H1 (cell line): ENCODE measurements at regions not wholly inside any gene's neighbourhood (a gene's known extent, or its start where the extent isn't known, plus 50 kb on each side); places are given as distances from the start of the nearest gene placed in this dataset.

ENCODE experiments used
- CTCF ChIA-PET: fragments of 300-600 bp; sonication (Branson Sonifier 250); formaldehyde crosslinking; loops from one replicate; lab custom pipeline; 2021; ENCODE audit not compliant: partially characterized antibody; lab: Charles Lee
- POLR2A ChIA-PET: fragments of 300-600 bp; sonication (Branson Sonifier 250); formaldehyde crosslinking; loops from one replicate; lab custom pipeline; 2021; ENCODE audit warnings: inconsistent platforms; ENCODE audit not compliant: partially characterized antibody; lab: Charles Lee
- DNase-seq, 2 experiments: peaks; one replicate each; pipeline versions ENCODE4 v3.0.0 to v3.0.0-alpha.2; 2010 to 2022; ENCODE audit warnings: low spot score in 2 of 2, low read depth in 1 of 2, mixed read lengths in 1 of 2
- FAIRE-seq: peaks from 2 replicates; lab custom pipeline; 2011; peaks lifted over from hg19 to GRCh38; lab: Jason Lieb, UNC
- H2AFZ ChIP-seq: 2 replicates; pipeline ENCODE4 v1.8.1; 2012; ENCODE audit warnings: low read length, inconsistent platforms
- H2AK5ac ChIP-seq: 2 replicates; pipeline ENCODE4 v1.6.1; 2013; ENCODE audit warnings: low read depth, low read length
- H2BK120ac ChIP-seq: replicated peaks from 2 replicates; pipeline ENCODE3; 2013; ENCODE audit warnings: low read depth, low read length, inconsistent platforms
- H2BK12ac ChIP-seq: 2 replicates; pipeline ENCODE4 v1.6.1; 2013; ENCODE audit warnings: low read depth, low read length
- H2BK15ac ChIP-seq: 2 replicates; pipeline ENCODE4 v1.6.1; 2013; ENCODE audit warnings: low read length
- H2BK20ac ChIP-seq: 2 replicates; pipeline ENCODE4 v1.6.1; 2013; ENCODE audit warnings: low read length
- H2BK5ac ChIP-seq: 2 replicates; pipeline ENCODE4 v1.6.1; 2013; ENCODE audit warnings: low read depth, low read length
- H3K14ac ChIP-seq: 2 replicates; pipeline ENCODE4 v1.6.1; 2013; ENCODE audit warnings: inconsistent platforms; ENCODE audit not compliant: insufficient read length
- H3K18ac ChIP-seq: 2 replicates; pipeline ENCODE4 v1.6.1; 2013; ENCODE audit warnings: low read length; ENCODE audit errors: extremely low read depth
- H3K23ac ChIP-seq: 2 replicates; pipeline ENCODE4 v1.6.1; 2013; ENCODE audit warnings: inconsistent platforms; ENCODE audit not compliant: insufficient read length
- H3K23me2 ChIP-seq: 2 replicates; pipeline ENCODE4 v1.6.1; 2013; ENCODE audit warnings: low read depth, low read length
- H3K27ac ChIP-seq: 2 replicates; pipeline ENCODE4 v1.6.1; 2011; ENCODE audit warnings: low read depth, low read length, inconsistent platforms
- H3K27me3 ChIP-seq, 4 experiments: replicated peaks in 1 of 4; 1 replicate in 1 of 4; 2 replicates in 3 of 4; pipeline versions ENCODE4 v1.6.1 to v1.8.1; 2011 to 2013; ENCODE audit warnings: low read length in 3 of 4, mild to moderate bottlenecking in 3 of 4, inconsistent platforms in 2 of 4, mixed read lengths in 2 of 4, moderate library complexity in 1 of 4; ENCODE audit not compliant: control insufficient read depth in 3 of 4, insufficient read depth in 3 of 4; ENCODE audit errors: extremely low read depth in 1 of 4
- H3K36me3 ChIP-seq, 4 experiments: 2 replicates each; pipeline versions ENCODE4 v1.6.1 to v1.8.1; 2011 to 2013; ENCODE audit warnings: mild to moderate bottlenecking in 4 of 4, low read length in 3 of 4, moderate library complexity in 2 of 4, control low read depth in 1 of 4, inconsistent platforms in 1 of 4; ENCODE audit not compliant: insufficient read depth in 4 of 4, control insufficient read depth in 2 of 4
- H3K4ac ChIP-seq: replicated peaks from 2 replicates; pipeline ENCODE3; 2013; ENCODE audit warnings: low read length, low read depth, mixed read lengths, inconsistent platforms; ENCODE audit not compliant: insufficient read length
- H3K4me1 ChIP-seq, 4 experiments: replicated peaks in 1 of 4; 1 replicate in 1 of 4; 2 replicates in 3 of 4; pipeline versions ENCODE4 v1.6.1 to v1.8.1; 2011 to 2013; ENCODE audit warnings: low read length in 3 of 4, inconsistent platforms in 2 of 4, mixed read lengths in 1 of 4; ENCODE audit not compliant: insufficient read depth in 4 of 4, control insufficient read depth in 3 of 4
- H3K4me2 ChIP-seq, 2 experiments: 2 replicates each; pipeline versions ENCODE4 v1.6.1 to v1.8.1; 2011 to 2013; ENCODE audit warnings: low read depth in 2 of 2, low read length in 2 of 2, control low read depth in 1 of 2, inconsistent platforms in 1 of 2, mild to moderate bottlenecking in 1 of 2; ENCODE audit not compliant: insufficient read depth in 1 of 2
- H3K4me3 ChIP-seq, 4 experiments: fragments of 200-600, 300-600 bp in 1 of 4; sonication (generic), shearing (Covaris generic), sonication (Bioruptor Twin) in 1 of 4; 2 replicates each; pipeline versions ENCODE4 v1.5.1 to v1.8.1; 2011 to 2016; ENCODE audit warnings: low read length in 4 of 4, low read depth in 3 of 4, control low read depth in 2 of 4, inconsistent platforms in 2 of 4, mild to moderate bottlenecking in 2 of 4, mixed read lengths in 1 of 4, moderate library complexity in 1 of 4; ENCODE audit not compliant: insufficient read depth in 2 of 4; ENCODE audit errors: extremely low read depth in 1 of 4
- H3K56ac ChIP-seq: replicated peaks from 2 replicates; pipeline ENCODE3; 2013; ENCODE audit warnings: low read depth, mild to moderate bottlenecking, mixed read lengths, low read length, inconsistent platforms; ENCODE audit not compliant: insufficient read length
- H3K79me1 ChIP-seq: 2 replicates; pipeline ENCODE4 v1.6.1; 2013; ENCODE audit warnings: low read depth, low read length, control low read depth
- H3K79me2 ChIP-seq, 2 experiments: 2 replicates each; pipeline versions ENCODE4 v1.6.1 to v1.8.1; 2012 to 2013; ENCODE audit warnings: low read length in 2 of 2, mild to moderate bottlenecking in 2 of 2, inconsistent platforms in 1 of 2; ENCODE audit not compliant: insufficient read depth in 2 of 2, control insufficient read depth in 1 of 2
- H3K9ac ChIP-seq, 4 experiments: replicated peaks in 1 of 4; 1 replicate in 1 of 4; 2 replicates in 3 of 4; pipeline versions ENCODE4 v1.6.1 to v1.8.1; 2011 to 2013; ENCODE audit warnings: low read depth in 3 of 4, low read length in 3 of 4, control low read depth in 2 of 4, mild to moderate bottlenecking in 2 of 4, moderate library complexity in 2 of 4, inconsistent platforms in 1 of 4; ENCODE audit errors: extremely low read depth in 1 of 4
- H3K9me3 ChIP-seq, 2 experiments: 2 replicates each; pipeline versions ENCODE4 v1.6.1 to v1.8.1; 2012 to 2013; ENCODE audit warnings: mild to moderate bottlenecking in 2 of 2, moderate library complexity in 2 of 2, control low read depth in 1 of 2, inconsistent platforms in 1 of 2, low read depth in 1 of 2, low read length in 1 of 2, mixed read lengths in 1 of 2; ENCODE audit not compliant: insufficient read depth in 2 of 2
- H4K20me1 ChIP-seq, 2 experiments: replicated peaks in 1 of 2; 2 replicates each; pipeline versions ENCODE3 to v1.8.1; 2011 to 2013; ENCODE audit warnings: inconsistent platforms in 2 of 2, low read length in 2 of 2, mild to moderate bottlenecking in 1 of 2; ENCODE audit not compliant: insufficient read depth in 2 of 2, control insufficient read depth in 1 of 2
- H4K5ac ChIP-seq: 2 replicates; pipeline ENCODE4 v1.6.1; 2013; ENCODE audit warnings: low read length, low read depth, mixed read lengths, inconsistent platforms; ENCODE audit not compliant: insufficient read length
- H4K8ac ChIP-seq: 2 replicates; pipeline ENCODE4 v1.8.0; 2013; ENCODE audit warnings: mild to moderate bottlenecking, moderate library complexity, low read length, inconsistent platforms; ENCODE audit not compliant: insufficient read depth; ENCODE audit errors: extremely low read depth
- H4K91ac ChIP-seq: replicated peaks from 2 replicates; pipeline ENCODE3; 2013; ENCODE audit warnings: low read length, mixed read lengths, inconsistent platforms; ENCODE audit not compliant: insufficient read length
- ATF2 ChIP-seq: IDR thresholded peaks from 2 replicates; pipeline ENCODE4 v1.6.1; 2012; ENCODE audit warnings: low read length, inconsistent platforms
- KDM4A ChIP-seq: IDR thresholded peaks from one replicate; pipeline ENCODE4 v1.7.1; 2012; ENCODE audit warnings: low read depth, mild to moderate bottlenecking, moderate library complexity, low read length, inconsistent platforms; ENCODE audit not compliant: severe bottlenecking
- KDM5A ChIP-seq: fragments of 200-600 bp; IDR thresholded peaks from 2 replicates; pipeline ENCODE4 v1.7.1; 2012; ENCODE audit warnings: mild to moderate bottlenecking, low read length, inconsistent platforms, mixed read lengths
- WGBS, 2 experiments: shearing (Covaris generic) in 1 of 2; methylation state at CpG; one replicate each; pipeline versions ENCODE4 v1.1.6 to v1.1.7; 2013 to 2015; ENCODE audit warnings: low lambda C conversion rate in 2 of 2, mixed read lengths in 2 of 2, inconsistent platforms in 1 of 2, low coverage in 1 of 2, missing lambda C conversion rate in 1 of 2; ENCODE audit not compliant: insufficient replicate concordance in 2 of 2, insufficient coverage in 1 of 2, insufficient read length in 1 of 2; ENCODE audit errors: extremely low coverage in 1 of 2, missing lambda C conversion rate in 1 of 2; 5-methylcytosine and 5-hydroxymethylcytosine counted together

DNA sequence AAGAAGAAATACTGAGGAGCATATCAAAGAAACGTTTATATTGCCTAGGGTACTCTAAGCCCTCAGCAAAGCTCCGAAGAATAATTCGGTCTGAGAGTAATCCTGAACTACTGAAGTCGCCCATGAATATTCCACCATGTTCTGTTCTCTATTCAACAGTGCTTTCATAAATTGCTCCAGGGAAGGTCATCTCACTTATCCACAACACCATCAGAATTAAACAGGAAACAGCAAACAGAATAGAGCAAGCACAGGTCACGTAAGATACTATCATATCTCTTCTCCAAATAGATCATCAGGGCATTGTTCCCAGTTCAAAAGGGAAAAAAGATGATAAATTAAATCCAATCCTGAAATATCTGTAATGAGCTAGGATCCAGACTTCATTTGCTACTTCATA is 325.6 kb downstream of the DEPDC1B start:
- DNase-seq: no peak
- TF ChIP-seq KDM4A: no peak
- TF ChIP-seq ATF2: no peak
- no peak for TF ChIP-seq KDM5A
- TF ChIP-seq, all 59 proteins: peak for 0
- H3K23ac ChIP-seq: no peak overlapping the region
- no peak overlapping the region for H3K4me2 ChIP-seq
- no peak overlapping the region for H4K5ac ChIP-seq
- WGBS, 2 experiments: 84% methylated on average over 5 of the region's 5 CpGs; no CpG with 5 or more reads in 1 of the 2 experiments
- H3K27me3 ChIP-seq: no peaks in the 10 kb centered on the region
- no peaks in the 10 kb centered on the region for H3K79me1 ChIP-seq
- H3K36me3 ChIP-seq: no peaks in the 10 kb centered on the region
- FAIRE-seq: no peak
- no peak overlapping the region for H2BK5ac ChIP-seq
- H4K20me1 ChIP-seq: no peaks in the 10 kb centered on the region
- CTCF ChIA-PET: interaction anchor here (0.7 to 2.8 kb wide), 3 partner anchors 21 to 280 kb away, joined by 3 to 8 read pairs (median 7); no protein-coding TSS in a partner anchor
- H2AK5ac ChIP-seq: no peak overlapping the region
- no peak overlapping the region for H4K8ac ChIP-seq
- H2BK15ac ChIP-seq: no peak overlapping the region
- H3K79me2 ChIP-seq: no peaks in the 10 kb centered on the region
- H3K56ac ChIP-seq: no peak overlapping the region
- H3K9me3 ChIP-seq: no peaks in the 10 kb centered on the region
- H3K4me3 ChIP-seq: no peak overlapping the region
- no peak overlapping the region for H3K14ac ChIP-seq
- H3K18ac ChIP-seq: no peak overlapping the region
- H3K9ac ChIP-seq: no peak overlapping the region
- H2BK120ac ChIP-seq: no peak overlapping the region
- no peak overlapping the region for H2AFZ ChIP-seq
- H2BK20ac ChIP-seq: no peak overlapping the region
- POLR2A ChIA-PET: no interaction called here
- H4K91ac ChIP-seq: no peak overlapping the region
- no peak overlapping the region for H3K4ac ChIP-seq
- no peak overlapping the region for H2BK12ac ChIP-seq
- no peaks in the 10 kb centered on the region for H3K4me1 ChIP-seq
- no peaks in the 10 kb centered on the region for H3K23me2 ChIP-seq
- H3K27ac ChIP-seq: no peak overlapping the region
